KMS-11 (cell line): ENCODE measurements at regions not wholly inside any gene's neighbourhood (a gene's known extent, or its start where the extent isn't known, plus 50 kb on each side); places are given as distances from the start of the nearest gene placed in this dataset.

ENCODE experiments used
- H2AFZ ChIP-seq: fragments of 200-600 bp; sonication (generic); 2 replicates; pipeline ENCODE4 v1.6.1; 2016; ENCODE audit warnings: antibody characterized with exemption, mixed run types, low read depth
- H3K27ac ChIP-seq: fragments of 200-600 bp; sonication (generic); 2 replicates; pipeline ENCODE4 v1.6.1; 2016; ENCODE audit warnings: mild to moderate bottlenecking, mixed run types
- H3K27me3 ChIP-seq: fragments of 200-600 bp; sonication (generic); 2 replicates; pipeline ENCODE4 v1.6.1; 2017; ENCODE audit warnings: mild to moderate bottlenecking, low read depth, mixed run types, moderate library complexity; ENCODE audit not compliant: insufficient read depth
- H3K36me3 ChIP-seq: fragments of 200-600 bp; sonication (generic); 2 replicates; pipeline ENCODE4 v1.6.1; 2017; ENCODE audit warnings: mild to moderate bottlenecking, mixed run types; ENCODE audit not compliant: insufficient read depth
- H3K4me1 ChIP-seq: fragments of 200-600 bp; sonication (generic); 2 replicates; pipeline ENCODE4 v1.6.1; 2016; ENCODE audit warnings: mild to moderate bottlenecking, low read depth, mixed run types; ENCODE audit not compliant: poor library complexity, severe bottlenecking
- H3K4me2 ChIP-seq: fragments of 200-600 bp; sonication (generic); 2 replicates; pipeline ENCODE4 v1.7.0; 2016; ENCODE audit warnings: mild to moderate bottlenecking, mixed run types
- H3K4me3 ChIP-seq: fragments of 200-600 bp; sonication (generic); IDR thresholded peaks from 2 replicates; pipeline ENCODE4 v1.6.1; 2017; ENCODE audit warnings: low read depth, low read length, mixed read lengths; ENCODE audit not compliant: insufficient read depth
- H3K79me2 ChIP-seq: fragments of 200-600 bp; sonication (generic); 2 replicates; pipeline ENCODE4 v1.6.1; 2016; ENCODE audit warnings: low read depth, mixed run types; ENCODE audit not compliant: insufficient read depth
- H3K9ac ChIP-seq: fragments of 200-600 bp; sonication (generic); 2 replicates; pipeline ENCODE4 v1.6.1; 2016; ENCODE audit warnings: mild to moderate bottlenecking, mixed run types
- H4K20me1 ChIP-seq: fragments of 200-600 bp; sonication (generic); 2 replicates; pipeline ENCODE4 v1.6.1; 2016; ENCODE audit warnings: mild to moderate bottlenecking, mixed run types; ENCODE audit not compliant: insufficient read depth
- TF ChIP-seq, protein P1 (sequence below): fragments of 200-600 bp; sonication (generic); conservative IDR thresholded peaks from 2 replicates; pipeline ENCODE4 v1.6.1; 2017; ENCODE audit warnings: low read depth, mild to moderate bottlenecking, antibody characterized with exemption, low read length, moderate library complexity, mixed read lengths

DNA sequence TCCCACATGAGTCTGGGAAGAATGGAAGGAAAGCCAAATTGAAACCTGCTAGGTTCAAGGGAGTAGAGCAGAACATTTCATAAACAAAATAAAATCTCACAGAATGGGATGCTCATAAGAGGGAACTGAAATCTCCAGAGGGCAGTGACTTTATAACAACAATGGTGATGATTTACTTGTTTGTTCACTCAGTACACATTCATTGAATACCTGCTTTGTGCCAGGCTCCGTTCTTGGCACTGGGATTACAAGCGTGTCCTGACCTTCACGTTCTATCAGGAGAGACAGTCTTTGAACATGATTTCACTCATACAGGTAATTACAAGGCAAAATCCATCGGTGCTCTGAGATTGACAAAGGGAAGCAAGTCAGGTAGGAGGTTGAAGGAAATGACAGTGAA is 356.3 kb downstream of the HAPSTR1 start:
- H3K9ac ChIP-seq = no peak overlapping the region
- no peak overlapping the region for H3K27ac ChIP-seq
- H3K36me3 ChIP-seq = no peaks in the 10 kb centered on the region
- H3K4me1 ChIP-seq = no peaks in the 10 kb centered on the region
- H4K20me1 ChIP-seq = no peaks in the 10 kb centered on the region
- TF ChIP-seq, protein P1, sequence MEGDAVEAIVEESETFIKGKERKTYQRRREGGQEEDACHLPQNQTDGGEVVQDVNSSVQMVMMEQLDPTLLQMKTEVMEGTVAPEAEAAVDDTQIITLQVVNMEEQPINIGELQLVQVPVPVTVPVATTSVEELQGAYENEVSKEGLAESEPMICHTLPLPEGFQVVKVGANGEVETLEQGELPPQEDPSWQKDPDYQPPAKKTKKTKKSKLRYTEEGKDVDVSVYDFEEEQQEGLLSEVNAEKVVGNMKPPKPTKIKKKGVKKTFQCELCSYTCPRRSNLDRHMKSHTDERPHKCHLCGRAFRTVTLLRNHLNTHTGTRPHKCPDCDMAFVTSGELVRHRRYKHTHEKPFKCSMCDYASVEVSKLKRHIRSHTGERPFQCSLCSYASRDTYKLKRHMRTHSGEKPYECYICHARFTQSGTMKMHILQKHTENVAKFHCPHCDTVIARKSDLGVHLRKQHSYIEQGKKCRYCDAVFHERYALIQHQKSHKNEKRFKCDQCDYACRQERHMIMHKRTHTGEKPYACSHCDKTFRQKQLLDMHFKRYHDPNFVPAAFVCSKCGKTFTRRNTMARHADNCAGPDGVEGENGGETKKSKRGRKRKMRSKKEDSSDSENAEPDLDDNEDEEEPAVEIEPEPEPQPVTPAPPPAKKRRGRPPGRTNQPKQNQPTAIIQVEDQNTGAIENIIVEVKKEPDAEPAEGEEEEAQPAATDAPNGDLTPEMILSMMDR = no peak
- H3K4me3 ChIP-seq = no peak overlapping the region
- H2AFZ ChIP-seq = no peak overlapping the region
- no peaks in the 10 kb centered on the region for H3K79me2 ChIP-seq
- H3K4me2 ChIP-seq = no peak overlapping the region
- H3K27me3 ChIP-seq = no peaks in the 10 kb centered on the region

DNA sequence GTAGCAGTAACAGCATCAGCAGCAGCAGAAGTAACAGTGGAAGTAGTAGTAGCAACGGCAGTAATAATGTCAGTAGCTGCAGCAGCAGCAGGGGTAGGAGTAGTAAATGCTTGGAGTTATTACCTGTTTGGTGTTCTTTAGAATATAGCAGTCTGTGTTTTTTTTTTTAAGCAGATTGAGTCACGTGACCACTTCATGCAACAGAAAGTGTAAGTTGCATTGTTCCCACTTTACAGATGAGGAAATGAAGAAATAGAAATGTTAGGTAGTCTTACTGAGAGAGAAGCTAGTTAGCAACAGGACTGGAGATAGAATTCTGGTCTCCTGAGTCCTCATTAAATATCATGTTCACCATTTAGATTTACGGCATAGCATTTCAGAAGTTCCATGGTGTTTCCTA is 358.2 kb downstream of the HAPSTR1 start:
- Histone ChIP-seq H3K79me2 (no peaks in the 10 kb centered on the region), H2AFZ (no peak overlapping the region), H3K27ac (no peak overlapping the region), H3K4me1 (no peaks in the 10 kb centered on the region), H3K4me3 (no peak overlapping the region), H3K4me2 (no peak overlapping the region), H3K27me3 (no peaks in the 10 kb centered on the region), H3K9ac (no peak overlapping the region), H4K20me1 (no peaks in the 10 kb centered on the region), H3K36me3 (no peaks in the 10 kb centered on the region)
- TF ChIP-seq, protein P1 = no peak

DNA sequence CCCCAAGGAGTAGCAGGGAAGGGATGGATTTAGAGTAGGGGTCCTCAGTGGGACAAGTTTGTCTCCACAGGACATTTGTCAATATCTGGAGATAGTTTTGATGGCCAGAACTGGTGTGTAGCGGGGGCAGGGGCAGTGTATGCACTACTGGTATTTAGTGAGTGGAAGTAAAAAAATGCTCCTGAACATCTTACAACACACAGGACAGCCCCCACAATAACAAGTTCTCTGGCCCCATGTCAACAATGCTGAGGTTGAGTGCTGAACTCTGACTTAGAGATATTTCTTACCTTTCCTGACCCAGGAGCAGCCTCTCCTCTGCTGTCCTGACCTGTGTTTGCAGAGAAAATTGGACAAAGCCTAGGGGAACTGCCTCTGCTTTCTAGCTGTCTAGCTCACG is 365.8 kb downstream of the HAPSTR1 start:
- Histone ChIP-seq H3K9ac (no peak overlapping the region), H2AFZ (no peak overlapping the region), H3K4me2 (no peak overlapping the region), H4K20me1 (no peaks in the 10 kb centered on the region), H3K4me1 (no peaks in the 10 kb centered on the region), H3K36me3 (no peaks in the 10 kb centered on the region), H3K27ac (no peak overlapping the region), H3K79me2 (no peaks in the 10 kb centered on the region), H3K4me3 (no peak overlapping the region), H3K27me3 (no peaks in the 10 kb centered on the region)
- TF ChIP-seq, protein P1 = no peak

DNA sequence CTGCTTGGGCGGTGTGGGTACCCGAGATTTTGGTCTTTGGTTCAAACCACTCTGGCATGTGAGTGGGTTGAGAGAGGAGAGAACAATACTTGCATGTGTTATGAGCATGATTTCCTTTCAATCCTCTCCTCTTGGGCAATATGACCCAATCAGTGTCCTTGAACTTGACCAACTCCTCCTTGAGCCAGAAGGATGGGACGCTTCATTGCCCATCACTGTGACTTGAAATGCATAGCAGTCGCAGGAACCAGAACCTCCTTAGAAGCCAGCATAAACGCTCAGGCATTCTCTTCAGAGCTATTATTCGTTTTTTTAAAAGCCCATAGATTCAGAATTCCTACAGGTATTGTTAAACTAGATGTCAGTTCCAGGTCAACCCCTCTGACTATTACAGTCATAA is 367.4 kb downstream of the HAPSTR1 start:
- no peaks in the 10 kb centered on the region for H3K79me2 ChIP-seq
- no peaks in the 10 kb centered on the region for H3K4me1 ChIP-seq
- no peak overlapping the region for H2AFZ ChIP-seq
- H4K20me1 ChIP-seq = no peaks in the 10 kb centered on the region
- no peak overlapping the region for H3K9ac ChIP-seq
- TF ChIP-seq, protein P1 = no peak
- no peak overlapping the region for H3K4me2 ChIP-seq
- H3K27ac ChIP-seq = no peak overlapping the region
- H3K4me3 ChIP-seq = no peak overlapping the region
- no peaks in the 10 kb centered on the region for H3K27me3 ChIP-seq
- no peaks in the 10 kb centered on the region for H3K36me3 ChIP-seq
